NCI-H748 (cell line): ENCODE measurements at regions not wholly inside any gene's neighbourhood (a gene's known extent, or its start where the extent isn't known, plus 50 kb on each side); places are given as distances from the start of the nearest gene placed in this dataset.

ENCODE experiments used
- DNase-seq: peaks from one replicate; lab custom pipeline; 2025; ENCODE audit not compliant: unreplicated experiment; lab: John Stamatoyannopoulos, UW

DNA sequence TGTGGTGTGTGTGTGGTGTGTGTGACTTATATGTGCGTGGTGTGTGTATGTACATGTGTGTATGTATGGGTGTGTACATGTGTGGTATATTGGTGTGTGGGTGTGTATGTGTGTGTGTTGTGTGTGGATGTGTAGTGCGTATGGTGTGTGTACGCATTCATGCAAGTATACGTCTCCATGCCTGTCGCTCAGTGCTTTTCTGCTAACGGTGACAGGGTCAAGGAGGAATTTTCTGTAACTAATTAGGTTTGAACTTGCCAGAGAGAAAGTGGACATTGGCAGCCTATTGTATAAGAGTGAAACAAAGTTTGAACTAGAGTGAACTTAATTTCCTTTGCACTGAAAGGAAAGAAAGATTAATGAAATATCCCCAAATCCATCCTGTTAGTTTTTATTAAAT is 120.9 kb upstream of the GSC start:
- no peak for DNase-seq

DNA sequence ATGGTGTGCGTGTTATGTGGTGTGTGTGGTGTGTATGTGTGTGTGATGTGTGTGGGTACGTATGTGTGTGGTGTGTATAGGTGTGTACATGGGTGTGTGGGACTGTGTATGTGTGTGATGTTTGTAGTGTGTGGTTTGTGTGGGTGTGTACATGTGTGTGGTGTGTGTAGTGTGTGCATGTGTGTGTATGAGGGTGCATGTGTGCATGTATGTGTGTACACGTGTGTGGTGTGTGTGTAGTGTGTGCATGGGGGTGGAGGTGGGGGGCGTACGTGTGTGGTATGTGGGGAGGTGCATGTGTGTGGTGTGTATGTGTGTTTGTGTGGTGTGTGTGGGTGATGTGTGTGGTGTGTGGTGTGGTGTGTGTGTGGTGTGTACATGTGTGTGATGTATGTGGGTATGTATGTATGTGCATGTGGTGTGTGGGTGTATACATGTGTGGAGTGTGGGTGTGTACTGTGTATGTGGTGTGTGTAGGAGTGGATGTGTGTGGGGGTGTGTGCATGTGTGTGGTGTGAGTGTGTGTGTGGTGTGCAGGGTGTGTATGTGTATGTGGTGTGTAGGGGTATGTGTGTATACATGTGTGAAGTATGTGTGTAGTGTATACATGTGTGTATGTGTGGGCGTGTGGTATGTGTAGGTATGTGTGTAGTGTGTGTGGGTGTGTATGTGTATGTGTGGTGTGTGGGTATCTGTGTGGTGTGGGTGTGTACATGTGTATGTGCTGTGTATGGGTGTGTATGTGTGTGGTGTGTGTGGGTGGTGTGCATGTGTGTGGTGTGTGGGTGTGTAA is 119.8 kb upstream of the GSC start:
- DNase-seq = no peak

DNA sequence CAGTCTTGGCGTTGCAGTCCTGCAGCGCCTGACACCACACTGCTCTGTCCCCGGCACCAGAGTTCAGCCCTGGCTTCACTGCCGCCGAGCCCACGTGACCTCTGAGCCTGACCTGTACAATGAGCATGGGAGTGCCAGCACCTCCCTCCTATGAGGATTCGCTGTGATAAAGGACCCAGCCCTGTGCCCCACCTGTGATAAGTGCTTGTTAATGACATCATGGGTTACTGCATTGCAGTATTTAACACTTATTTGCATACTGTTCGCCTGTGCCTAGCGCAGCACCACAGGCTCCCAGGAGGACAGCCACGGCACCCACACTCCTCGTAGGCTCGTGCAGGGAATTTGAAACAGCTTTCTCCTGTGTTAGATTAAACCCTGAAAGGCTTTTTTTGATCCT is 118.2 kb upstream of the GSC start:
- peak; percentile 20 for DNase-seq

DNA sequence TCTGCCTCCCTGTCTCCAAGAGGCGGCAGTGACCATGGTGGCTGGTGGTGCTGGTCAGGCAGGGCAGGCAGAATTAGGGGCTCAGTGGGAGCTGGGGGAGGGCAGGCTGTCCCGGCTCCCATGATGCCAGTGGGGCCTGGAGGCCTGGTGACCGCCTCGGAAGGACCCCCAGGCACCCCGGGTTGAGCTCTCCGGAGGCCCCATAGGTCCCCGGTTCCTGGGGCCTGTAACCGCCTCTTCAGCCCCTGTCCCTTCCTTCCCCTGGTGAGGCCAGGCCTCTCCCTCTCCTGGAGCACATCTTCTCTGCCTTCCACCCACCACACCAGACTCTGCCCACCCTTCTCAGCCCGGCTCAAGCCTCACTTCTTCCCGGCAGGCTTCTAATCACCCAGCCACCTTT is 117.7 kb upstream of the GSC start:
- DNase-seq = no peak

DNA sequence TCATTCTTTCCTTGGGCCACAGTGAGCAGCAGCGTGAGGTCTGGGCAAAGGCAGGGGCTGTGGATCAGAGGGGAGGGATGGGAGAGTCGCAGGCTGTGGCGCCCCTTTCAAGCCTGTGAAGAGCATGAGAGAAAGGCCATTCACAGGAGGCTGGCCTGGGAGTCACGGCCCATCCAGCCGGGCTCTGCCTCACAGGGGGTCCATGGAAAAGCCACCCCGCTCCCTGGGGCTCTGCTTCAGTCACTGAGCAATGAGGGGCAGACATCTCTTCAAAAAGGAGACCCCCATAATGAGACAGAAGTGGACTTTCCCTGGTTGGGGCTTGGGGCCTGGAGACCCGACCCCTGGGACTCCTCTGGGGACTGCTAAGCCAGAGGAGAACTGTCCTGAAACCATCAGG is 117.0 kb upstream of the GSC start:
- DNase-seq = no peak

DNA sequence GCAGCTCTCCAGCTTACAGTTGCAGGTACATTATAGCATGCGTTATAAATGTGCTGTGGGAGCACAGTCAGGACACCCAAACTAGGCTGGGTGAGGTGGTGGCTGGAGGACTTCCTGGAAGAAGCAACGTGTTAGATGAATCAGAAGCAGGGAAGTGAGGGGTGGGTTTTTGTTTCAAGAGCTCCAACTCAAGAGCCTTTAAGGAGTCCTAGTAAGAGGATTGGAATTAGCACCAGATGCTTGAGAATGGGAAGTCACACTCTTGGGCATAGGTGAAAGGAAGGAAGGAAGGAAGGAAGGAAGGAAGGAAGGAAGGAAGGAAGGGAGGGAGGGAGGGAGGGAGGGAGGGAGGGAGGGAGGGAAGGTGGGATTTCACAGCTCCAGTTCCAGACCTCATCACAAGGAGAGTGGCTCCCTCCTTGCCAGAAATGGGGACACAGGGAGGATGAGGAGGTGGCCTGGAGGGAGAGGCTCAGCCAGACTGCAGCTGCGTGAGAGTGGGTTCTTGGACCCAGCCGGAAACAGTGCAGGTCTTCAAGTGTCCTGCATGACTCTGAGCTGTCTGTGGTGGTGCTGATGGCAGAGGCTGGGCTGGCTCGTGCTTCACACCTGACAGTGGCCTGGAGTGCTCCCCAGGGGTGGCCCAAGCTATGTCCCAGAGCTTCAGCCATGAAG is 115.7 kb upstream of the GSC start:
- DNase-seq = no peak

DNA sequence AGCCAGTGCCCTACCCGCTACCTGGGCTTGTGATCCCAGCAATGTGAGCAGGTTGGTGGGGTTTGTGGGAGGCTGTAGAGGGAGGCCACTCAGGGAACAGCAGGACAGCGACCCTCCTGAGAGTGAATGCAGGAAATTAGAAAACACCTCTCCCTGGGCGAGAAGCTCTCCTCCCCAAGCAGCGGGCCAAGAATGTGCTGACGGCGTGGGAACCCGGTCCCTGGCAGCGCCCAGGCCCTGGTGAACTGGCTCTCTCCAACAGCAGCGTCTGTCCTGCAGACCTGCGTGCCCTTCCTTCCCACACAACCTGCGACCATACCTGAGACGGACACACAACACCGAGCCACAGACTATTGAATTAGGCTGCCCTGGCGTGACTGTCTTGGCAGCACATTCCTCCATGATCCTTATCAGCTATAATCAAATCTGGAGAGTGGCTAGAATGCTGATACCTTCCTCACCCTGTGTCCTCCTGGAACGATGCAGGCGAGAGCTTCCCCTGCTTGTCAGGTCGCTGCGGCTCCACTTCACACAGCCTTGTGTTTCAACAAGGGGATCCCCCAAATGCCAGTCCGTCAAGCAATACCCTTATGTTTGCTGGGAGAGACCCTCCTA is 114.8 kb upstream of the GSC start:
- no peak for DNase-seq

DNA sequence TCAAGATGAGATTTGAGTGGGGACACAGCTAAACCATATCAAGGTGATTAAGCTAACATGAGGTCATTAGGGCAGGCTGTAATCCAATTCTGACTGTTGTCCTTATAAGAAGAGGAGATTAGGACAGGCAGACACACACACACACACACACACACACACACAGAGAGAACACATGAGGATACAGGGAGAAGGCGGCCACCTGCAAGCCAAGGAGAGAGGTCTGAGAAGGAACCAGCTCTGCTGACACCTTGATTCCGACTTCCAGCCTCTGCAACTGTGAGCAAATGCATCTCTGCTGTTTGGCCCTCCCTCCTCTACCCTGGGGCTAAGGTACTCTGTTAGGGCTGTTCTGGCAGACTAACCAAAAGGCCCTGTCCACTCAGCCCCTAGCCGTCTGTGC is 112.5 kb upstream of the GSC start:
- no peak for DNase-seq

DNA sequence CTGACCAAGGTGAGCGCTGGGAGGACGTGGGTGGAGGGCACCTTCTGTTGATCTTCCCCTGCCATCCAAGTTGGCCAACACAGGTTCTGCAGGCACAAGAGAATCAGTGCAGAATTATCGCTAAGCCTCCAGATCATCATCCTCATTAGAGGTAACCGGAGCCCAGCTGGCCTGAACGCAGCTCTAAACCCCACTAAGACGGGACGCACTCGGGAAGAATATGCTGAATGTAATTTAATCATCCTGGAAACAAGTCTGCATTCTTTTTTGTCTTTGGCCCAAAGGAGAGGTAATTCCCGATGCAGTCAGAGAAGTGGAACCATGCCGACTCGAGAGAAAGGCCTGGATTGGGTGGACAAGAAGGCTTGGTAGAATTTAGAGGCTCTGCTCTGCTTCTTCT is 111.0 kb upstream of the GSC start:
- DNase-seq = no peak

DNA sequence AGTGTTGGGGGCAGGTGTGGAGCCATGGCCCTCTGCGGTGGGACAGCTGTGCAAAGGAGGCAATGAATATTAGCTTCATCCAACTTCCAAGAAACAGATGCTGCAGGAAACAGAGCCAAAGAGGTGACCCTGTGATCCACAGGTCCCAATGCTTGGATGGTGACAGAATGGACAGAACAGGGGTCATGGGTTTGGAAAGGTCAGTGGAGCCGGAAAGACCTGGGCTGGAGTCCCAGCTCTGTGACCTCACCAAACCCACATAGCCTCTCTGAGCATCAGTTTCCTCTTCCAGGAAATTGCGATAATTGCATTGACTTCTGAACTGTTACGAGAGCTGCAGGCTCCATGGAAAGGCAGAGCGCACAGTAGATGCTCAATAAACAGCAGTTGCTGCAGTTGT is 110.2 kb upstream of the GSC start:
- no peak for DNase-seq

DNA sequence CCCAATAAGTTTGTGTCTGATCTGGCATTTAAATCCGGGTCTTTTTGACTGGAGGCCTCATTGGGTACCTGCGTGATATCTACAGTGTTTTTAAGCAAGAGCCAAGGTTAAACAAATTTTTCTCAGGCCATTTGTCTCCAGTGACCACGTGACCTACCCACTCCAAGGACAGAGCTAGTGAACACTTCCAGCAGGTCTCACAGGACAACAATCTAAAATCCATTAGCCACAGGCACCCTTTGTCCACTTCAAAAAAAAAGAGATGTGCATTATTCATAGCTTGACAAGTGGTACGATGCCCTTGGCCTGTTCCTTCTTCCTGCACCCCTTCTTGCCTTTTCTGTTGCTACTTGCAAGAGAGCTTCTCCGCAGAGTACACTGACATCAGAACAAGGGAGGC is 109.6 kb upstream of the GSC start:
- DNase-seq = no peak

DNA sequence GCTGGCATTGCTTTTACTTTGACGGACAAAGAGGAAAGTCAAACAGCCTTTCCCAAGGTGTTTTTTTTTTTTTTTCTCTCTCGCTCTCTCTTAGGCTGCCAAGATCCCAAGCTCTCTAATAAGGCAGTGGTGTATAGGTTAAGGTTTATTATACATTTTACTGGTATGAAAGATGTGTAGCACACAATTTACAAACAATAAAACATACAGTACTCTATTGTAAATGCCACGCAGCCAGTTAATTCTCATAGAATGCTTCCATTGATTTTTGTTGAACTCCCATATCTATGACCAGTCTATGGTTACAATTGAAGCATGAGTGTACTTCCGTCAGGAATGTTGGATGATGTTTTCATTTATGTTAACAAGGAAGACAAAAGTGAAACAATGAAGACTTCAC is 106.4 kb upstream of the GSC start:
- DNase-seq = no peak

DNA sequence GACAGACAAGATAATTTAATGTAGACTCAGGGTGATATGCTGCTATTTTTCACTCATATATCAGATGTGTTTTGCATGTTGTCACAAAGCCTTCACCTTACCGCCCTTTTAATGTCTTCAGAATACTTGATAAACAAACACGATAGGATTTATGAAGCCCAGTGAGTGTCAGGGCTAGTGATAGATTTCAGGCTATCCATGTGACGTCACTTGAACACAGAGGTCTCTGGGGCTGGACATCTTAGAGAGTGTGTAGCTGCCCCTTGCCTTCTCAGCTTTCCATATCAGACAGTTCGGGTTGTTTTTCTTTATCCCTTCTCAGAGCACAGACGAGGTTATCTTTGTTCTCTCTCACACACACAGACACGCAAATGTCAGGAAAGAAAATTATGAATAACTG is 105.3 kb upstream of the GSC start:
- no peak for DNase-seq

DNA sequence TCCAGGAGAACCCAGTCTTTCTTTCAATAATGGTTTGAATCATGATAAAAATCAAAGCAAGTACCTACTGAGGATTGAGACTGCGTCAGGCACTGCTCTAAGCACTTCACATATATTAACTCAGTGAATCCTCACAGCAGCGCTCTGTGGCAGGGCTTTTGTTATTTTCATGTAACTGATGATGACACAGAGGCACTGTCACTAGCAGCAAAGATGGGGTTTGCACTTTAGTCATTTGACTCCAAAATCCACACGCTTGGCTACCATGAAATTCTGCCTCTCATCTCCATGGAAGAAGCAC is 98.8 kb upstream of the GSC start:
- no peak for DNase-seq

DNA sequence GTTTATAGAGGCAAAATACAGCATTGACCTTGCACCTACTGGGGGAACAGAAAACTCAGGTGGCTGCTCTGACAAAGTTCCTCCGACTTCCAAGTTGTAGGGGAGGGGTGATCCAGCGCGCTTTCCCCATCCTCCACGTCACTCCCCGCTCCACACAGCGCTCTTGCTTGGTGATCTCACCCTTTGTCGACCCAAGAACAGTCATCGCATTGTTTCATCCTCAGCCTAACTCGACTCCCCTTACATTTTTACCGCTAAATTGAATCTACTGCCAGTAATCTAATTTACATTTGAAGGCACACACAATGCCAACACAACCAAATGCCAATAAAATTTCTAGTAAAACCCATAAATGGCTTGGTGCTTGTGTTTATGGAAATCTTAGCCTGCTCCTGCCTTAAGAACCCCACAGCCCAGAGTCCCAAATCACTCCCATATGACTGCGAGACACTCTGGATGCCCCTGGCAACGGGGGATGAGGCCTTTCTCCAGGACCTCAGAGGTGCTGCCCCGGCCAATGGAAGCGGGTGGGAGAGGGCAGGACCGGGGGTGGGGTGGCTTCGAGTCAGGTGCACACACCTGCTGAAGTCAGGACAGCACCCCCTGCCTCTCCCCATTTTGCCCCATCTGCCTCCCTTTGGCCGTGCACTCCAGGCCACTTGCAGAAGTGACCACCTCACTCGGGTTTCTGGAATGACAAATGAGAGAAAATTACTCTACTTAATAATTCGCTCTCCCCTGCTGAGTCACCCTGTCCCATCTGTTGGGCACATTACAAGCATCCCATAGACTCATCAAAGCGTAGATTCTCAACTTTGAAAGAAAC is 98.2 kb upstream of the GSC start:
- no peak for DNase-seq

DNA sequence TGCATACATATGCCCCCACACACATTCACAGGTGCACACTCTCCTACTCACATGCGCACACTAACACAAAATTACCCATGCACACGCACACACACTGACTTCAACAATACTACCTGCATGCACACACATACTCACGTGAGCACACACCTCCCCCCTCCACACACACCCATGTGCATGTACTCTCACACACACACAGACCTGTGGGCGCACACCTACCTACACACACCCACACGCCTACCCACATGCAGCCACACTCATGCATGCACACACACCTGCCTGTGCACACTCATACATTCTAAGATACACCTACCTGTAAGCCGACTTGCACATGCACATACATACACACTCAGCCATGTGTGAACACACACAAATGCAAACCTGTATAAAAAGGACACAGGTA is 97.3 kb upstream of the GSC start:
- DNase-seq = no peak

DNA sequence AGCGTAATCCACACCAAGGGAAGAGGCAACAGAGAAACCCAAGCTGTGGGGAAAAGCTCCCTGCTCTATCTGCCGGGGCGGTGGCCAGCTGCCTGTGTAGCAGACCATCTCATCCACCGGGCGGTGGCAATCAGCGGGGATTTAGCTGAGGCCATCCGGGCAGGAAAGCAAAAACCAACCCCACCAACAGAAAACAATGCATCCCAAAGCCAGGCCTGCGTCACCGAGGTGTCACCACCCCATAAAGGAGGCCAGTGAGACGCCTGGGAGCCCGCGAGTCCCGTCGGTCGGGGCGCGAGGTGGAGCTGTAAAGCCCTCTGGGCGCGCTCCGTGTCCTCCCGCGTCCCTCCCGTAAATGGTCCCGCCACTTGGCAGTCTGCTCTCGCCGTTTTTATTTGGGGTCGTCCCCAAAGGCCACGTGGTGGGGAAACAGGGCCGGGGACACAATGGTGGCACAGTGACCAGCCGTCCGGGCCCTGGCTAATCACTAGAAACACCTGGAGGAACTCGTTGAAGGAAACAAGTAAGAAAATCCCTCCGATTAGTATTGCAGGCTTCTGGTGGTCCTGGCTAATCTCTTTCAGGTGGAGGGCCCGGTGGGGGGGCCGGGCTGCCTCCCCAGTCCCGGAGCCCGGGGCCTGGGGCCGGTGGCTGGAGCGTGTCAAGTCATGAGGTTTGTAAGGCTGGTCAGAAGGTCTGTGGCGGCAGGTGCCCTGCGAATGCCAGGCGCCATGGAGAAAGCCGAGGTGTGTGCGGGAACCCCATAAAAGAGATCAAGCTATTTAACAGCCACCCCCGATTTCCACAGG is 94.7 kb upstream of the GSC start:
- peak; percentile 63 for DNase-seq

DNA sequence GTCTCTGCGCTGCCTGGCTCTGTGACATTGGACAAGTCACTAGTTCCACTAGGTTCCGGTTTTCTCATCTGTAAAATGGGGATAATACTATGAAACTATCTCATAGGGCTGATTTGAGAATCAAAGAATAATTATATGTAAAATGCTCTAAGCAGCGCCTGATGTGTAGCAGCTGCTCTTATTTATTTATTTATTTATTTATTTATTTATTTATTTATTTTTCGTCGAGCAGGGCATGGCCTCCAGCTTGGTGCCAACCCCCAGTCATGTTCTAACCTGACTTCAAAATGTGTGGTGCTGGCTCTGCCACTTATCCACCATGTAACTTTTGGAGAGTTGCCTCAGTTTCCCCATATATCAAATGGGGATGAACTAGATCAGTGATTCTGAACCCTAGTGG is 93.5 kb upstream of the GSC start:
- DNase-seq = no peak

DNA sequence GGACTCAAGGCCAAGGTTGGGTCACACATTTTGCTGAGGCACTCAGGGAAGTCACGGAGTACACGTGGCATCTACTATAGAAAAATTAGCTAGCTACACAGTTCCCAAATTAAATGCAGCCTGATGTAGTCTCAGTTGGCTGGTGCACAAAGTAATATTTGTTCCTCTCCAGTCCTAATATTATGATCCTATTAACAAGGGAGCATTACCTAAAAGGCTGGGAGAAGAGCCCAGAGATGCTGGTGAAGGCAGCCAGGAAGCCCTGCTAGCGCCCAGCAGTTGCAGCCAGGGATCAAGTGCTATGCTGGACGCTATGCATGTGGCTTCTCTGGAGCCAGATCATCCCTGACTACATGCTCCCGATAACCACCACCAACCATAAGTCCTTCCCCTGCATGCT is 88.0 kb upstream of the GSC start:
- no peak for DNase-seq

DNA sequence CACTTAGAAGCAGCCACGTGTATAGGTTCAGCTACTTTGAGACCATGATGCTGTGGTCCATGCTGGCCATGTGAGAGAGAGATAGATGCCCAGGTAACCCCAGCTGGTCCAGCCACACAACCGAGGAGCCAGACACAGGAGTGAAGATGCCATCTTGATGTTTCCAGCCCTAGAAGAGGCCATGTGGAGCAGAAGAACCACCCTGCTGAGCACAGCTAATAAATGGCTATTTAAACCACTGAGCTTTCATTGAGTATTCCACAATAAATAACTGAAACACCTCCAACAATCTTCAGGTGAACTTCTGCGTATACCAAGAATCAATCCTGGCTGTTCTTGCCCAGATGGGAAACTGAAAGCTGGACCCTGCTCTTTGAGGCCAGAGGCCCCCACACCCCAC is 84.0 kb upstream of the GSC start:
- DNase-seq = no peak
